ENCODE measurements at regions not wholly inside any gene's neighbourhood (a gene's known extent, or its start where the extent isn't known, plus 50 kb on each side); places are given as distances from the start of the nearest gene placed in this dataset.

GRCh38 chr11:96875712-96876111 lies 485.9 kb downstream of the JRKL start:
- H3K56ac ChIP-seq (ENCODE audit: insufficient read length, low read depth, low read length) = no peak overlapping the region
- no peaks in the 10 kb centered on the region for H4K20me1 ChIP-seq (ENCODE audit: control insufficient read depth, insufficient read depth, insufficient read length)
- no peaks in the 10 kb centered on the region for H3K9me3 ChIP-seq (ENCODE audit: control insufficient read depth, low read depth, low read length)
- no peak overlapping the region for H4K8ac ChIP-seq (replicated peaks; ENCODE audit: insufficient read length, low read depth, low read length)
- Mint-ChIP-seq H3K9me3 (no peaks in the 10 kb centered on the region), H3K27ac (no peak overlapping the region), H3K36me3 (ENCODE audit: insufficient read depth in 1 of 3, low read depth in 3 of 3) (no peaks in the 10 kb centered on the region; a peak in 1 of 7 replicates), H3K27me3 (ENCODE audit: low read depth) (no peaks in the 10 kb centered on the region), H3K4me1 (peaks cover 3 to 5% of the 10 kb centered on the region in 2 experiments; a peak in 2 of 4 replicates), H3K4me3 (no peak overlapping the region)
- H4K5ac ChIP-seq (ENCODE audit: insufficient read length, low read depth, low read length) = no peak overlapping the region
- no peak overlapping the region for H3K27ac ChIP-seq (ENCODE audit: insufficient read length, low read depth, low read length)
- H2BK15ac ChIP-seq (ENCODE audit: low read depth, low read length) = no peak overlapping the region
- H3K79me1 ChIP-seq (ENCODE audit: insufficient read depth, low read depth, low read length, poor library complexity, severe bottlenecking) = no peaks in the 10 kb centered on the region
- H2BK5ac ChIP-seq (ENCODE audit: insufficient read length, low read length) = no peak overlapping the region
- H3K14ac ChIP-seq (ENCODE audit: insufficient read depth, low read length) = no peak overlapping the region
- no peak overlapping the region for H2AK5ac ChIP-seq (ENCODE audit: insufficient read length, low read length)
- no peak overlapping the region for H2BK120ac ChIP-seq (ENCODE audit: low read depth, low read length, poor library complexity, severe bottlenecking)
- TF ChIP-seq CTCF (conservative IDR thresholded peaks at IDR 0.05) = no peak
- H3K79me2 ChIP-seq (ENCODE audit: insufficient read depth, low read length) = no peaks in the 10 kb centered on the region
- H2BK20ac ChIP-seq (ENCODE audit: low read depth, low read length, poor library complexity, severe bottlenecking) = no peak overlapping the region
- no peaks in the 10 kb centered on the region for H3K4me1 ChIP-seq (ENCODE audit: insufficient read depth, low read length)
- H4K91ac ChIP-seq (ENCODE audit: insufficient read length, low read depth, low read length) = no peak overlapping the region
- DNase-seq = no peak
- H3K23me2 ChIP-seq (ENCODE audit: insufficient read length, low read depth, low read length, poor library complexity, severe bottlenecking) = no peaks in the 10 kb centered on the region
- no peak overlapping the region for H3K4me2 ChIP-seq (ENCODE audit: insufficient read depth, insufficient read length, low read length)
- H3K4ac ChIP-seq (ENCODE audit: low read depth, low read length) = no peak overlapping the region
- no peaks in the 10 kb centered on the region for H3K27me3 ChIP-seq (ENCODE audit: insufficient read depth, low read length)
- H2BK12ac ChIP-seq (ENCODE audit: insufficient read length, low read depth, low read length) = no peak overlapping the region
- H3K23ac ChIP-seq (ENCODE audit: insufficient read length, low read depth, low read length) = no peak overlapping the region
- no peak overlapping the region for H3T11ph ChIP-seq (ENCODE audit: low read length)
- no peak overlapping the region for H2AFZ ChIP-seq (ENCODE audit: low read length)
- no CpG with 5 or more reads among the region's 4 CpGs for WGBS (ENCODE audit: extremely low coverage, insufficient read length, low lambda C conversion rate)
- no peak overlapping the region for H3K18ac ChIP-seq (ENCODE audit: insufficient read length, low read depth, low read length)
- H3K9ac ChIP-seq (ENCODE audit: extremely low read depth, insufficient read length, low read length) = no peak overlapping the region
